Lower lobe of right lung (tissue), 2 donors: ENCODE measurements at regions not wholly inside any gene's neighbourhood (a gene's known extent, or its start where the extent isn't known, plus 50 kb on each side); places are given as distances from the start of the nearest gene placed in this dataset.
"Not testable (repeated sequence)": the region's sequence is repeated elsewhere in the genome, so short reads cannot be mapped to it uniquely, and the experiment has no call there.

Experiments
- ATAC-seq, 2 donors: fragments of 200-7000 bp; cut with Tn5 transposase; one replicate each; pipeline ENCODE4 v1.9.1; 2020 to 2022; ENCODE audit warnings: mild to moderate bottlenecking in 2 of 2, moderate library complexity in 2 of 2
- DNase-seq: peaks from one replicate; pipeline ENCODE4 v3.0.0-alpha.2; 2020
- H3K27ac ChIP-seq: fragments of 200-600 bp; one replicate; pipeline ENCODE4 v1.8.0; 2022
- H3K27me3 ChIP-seq: fragments of 200-600 bp; one replicate; pipeline ENCODE4 v1.8.0; 2022; ENCODE audit warnings: low read depth
- H3K36me3 ChIP-seq: fragments of 200-600 bp; one replicate; pipeline ENCODE4 v1.8.0; 2022; ENCODE audit warnings: mild to moderate bottlenecking
- H3K4me1 ChIP-seq: fragments of 200-600 bp; one replicate; pipeline ENCODE4 v1.8.0; 2022
- H3K4me3 ChIP-seq: fragments of 200-600 bp; one replicate; pipeline ENCODE4 v1.8.0; 2022; ENCODE audit warnings: mild to moderate bottlenecking
- H3K9me3 ChIP-seq: fragments of 200-600 bp; one replicate; pipeline ENCODE4 v1.8.0; 2022
- CTCF ChIP-seq: fragments of 200-600 bp; IDR thresholded peaks from one replicate; pipeline ENCODE4 v1.8.0; 2022; ENCODE audit warnings: antibody characterized with exemption, mild to moderate bottlenecking
- intact Hi-C: fragments of 100-400 bp; cut with DNase I; formaldehyde crosslinking; loops from one replicate; pipeline ENCODE4 v1.11.0; 2022
- donor health status: DM: no; HTN: yes; CAD: no; lungs with severe emphysema.

- H3K4me3 ChIP-seq, ATAC-seq, H3K27me3 ChIP-seq, H3K4me1 ChIP-seq, DNase-seq, H3K27ac ChIP-seq, intact Hi-C loops, H3K9me3 ChIP-seq: not testable (repeated sequence)
- H3K36me3 ChIP-seq = peaks cover 80% of the 10 kb centered on the region
Measured at GRCh38 chr3:197618408-197618807, 62.6 kb upstream of the BDH1 start.

GRCh38 chr3:197615430-197615829, 59.7 kb upstream of the BDH1 start:
- intact Hi-C loops = no loop called here
- H3K4me3 ChIP-seq = no peak overlapping the region
- H3K36me3 ChIP-seq = peaks cover 96% of the 10 kb centered on the region
- no peak for ATAC-seq
- H3K27ac ChIP-seq = no peak overlapping the region
- no peaks in the 10 kb centered on the region for H3K27me3 ChIP-seq
- no peak for DNase-seq
- no peaks in the 10 kb centered on the region for H3K4me1 ChIP-seq
- no peaks in the 10 kb centered on the region for H3K9me3 ChIP-seq
- no peak for TF ChIP-seq CTCF

- H3K36me3 ChIP-seq = peaks cover 89% of the 10 kb centered on the region
- H3K4me3 ChIP-seq, DNase-seq, intact Hi-C loops, H3K27me3 ChIP-seq, ATAC-seq, H3K9me3 ChIP-seq, H3K27ac ChIP-seq, H3K4me1 ChIP-seq: not testable (repeated sequence)
Measured at GRCh38 chr3:197614134-197614533, 58.4 kb upstream of the BDH1 start.

- peaks cover 90% of the 10 kb centered on the region for H3K36me3 ChIP-seq
- TF ChIP-seq CTCF = no peak
Measured at GRCh38 chr3:197613199-197613598, 57.4 kb upstream of the BDH1 start.

GRCh38 chr3:197611255-197611654, 55.5 kb upstream of the BDH1 start:
- intact Hi-C loops = no loop called here
- Histone ChIP-seq H3K4me1 (no peaks in the 10 kb centered on the region), H3K36me3 (peaks cover 92% of the 10 kb centered on the region), H3K9me3 (no peaks in the 10 kb centered on the region), H3K4me3 (no peak overlapping the region), H3K27ac (no peak overlapping the region), H3K27me3 (no peaks in the 10 kb centered on the region)
- TF ChIP-seq CTCF = no peak
- ATAC-seq (no peak), DNase-seq (no peak)

More at GRCh38 chr3:197613199-197613598, 57.4 kb upstream of the BDH1 start:
- Histone ChIP-seq H3K9me3 (no peaks in the 10 kb centered on the region), H3K27ac (no peak overlapping the region), H3K4me1 (no peaks in the 10 kb centered on the region), H3K4me3 (no peak overlapping the region), H3K27me3 (no peaks in the 10 kb centered on the region)
- intact Hi-C loops = no loop called here
- no peak for DNase-seq
- ATAC-seq = no peak

GRCh38 chr3:197606468-197606867, 50.7 kb upstream of the BDH1 start:
- H3K4me3 ChIP-seq = no peak overlapping the region
- no peaks in the 10 kb centered on the region for H3K4me1 ChIP-seq
- H3K9me3 ChIP-seq = no peaks in the 10 kb centered on the region
- no peak overlapping the region for H3K27ac ChIP-seq
- intact Hi-C loops = no loop called here
- no peaks in the 10 kb centered on the region for H3K27me3 ChIP-seq
- ATAC-seq (no peak), DNase-seq (no peak)
- TF ChIP-seq CTCF = no peak
- H3K36me3 ChIP-seq = peaks cover 74% of the 10 kb centered on the region
